IMR-90 (cell line): ENCODE measurements at regions not wholly inside any gene's neighbourhood (a gene's known extent, or its start where the extent isn't known, plus 50 kb on each side); places are given as distances from the start of the nearest gene placed in this dataset.

Experiments used
- ATAC-seq: fragments of 200-7000 bp; cut with Tn5 transposase; 2 replicates; pipeline ENCODE4 v1.9.1; 2020; ENCODE audit warnings: low read depth, mild to moderate bottlenecking, moderate library complexity
- BruUV-seq: library from RNA; stranded (reverse); fragments of 400-500 nt; replicated peaks from 2 replicates; lab custom pipeline; 2021; lab: Mats Ljungman, UMichigan
- CTCF ChIA-PET: fragments of 300-600 bp; formaldehyde crosslinking; extraction: SDS; loops from one replicate; lab custom pipeline; 2021; ENCODE audit warnings: antibody characterized with exemption; lab: Yijun Ruan, JAX
- POLR2A ChIA-PET: fragments of 300-600 bp; sonication (Branson Sonifier 250); formaldehyde crosslinking; loops from one replicate; lab custom pipeline; 2022; ENCODE audit warnings: antibody characterized with exemption; ENCODE audit not compliant: unreplicated experiment; lab: Charles Lee
- DNase-seq: peaks from one replicate; pipeline ENCODE4 v3.0.0; 2013
- H2AFZ ChIP-seq: replicated peaks from 2 replicates; pipeline ENCODE3; 2013; ENCODE audit warnings: low read length, mild to moderate bottlenecking; ENCODE audit not compliant: poor library complexity
- H2AK5ac ChIP-seq: 2 replicates; pipeline ENCODE4 v1.6.1; 2013; ENCODE audit warnings: low read depth, low read length, inconsistent platforms
- H2AK9ac ChIP-seq: replicated peaks from 2 replicates; pipeline ENCODE3; 2013; ENCODE audit warnings: mild to moderate bottlenecking, low read depth, low read length, moderate library complexity; ENCODE audit not compliant: poor library complexity
- H2BK120ac ChIP-seq: 2 replicates; pipeline ENCODE4 v1.6.1; 2013; ENCODE audit warnings: low read depth, low read length, inconsistent platforms
- H2BK15ac ChIP-seq: 3 replicates; pipeline ENCODE4 v1.6.1; 2013; ENCODE audit warnings: low read depth, low read length, inconsistent platforms
- H2BK20ac ChIP-seq: 2 replicates; pipeline ENCODE4 v1.6.1; 2013; ENCODE audit warnings: low read depth, mild to moderate bottlenecking, inconsistent platforms, low read length, moderate library complexity
- H2BK5ac ChIP-seq: 2 replicates; pipeline ENCODE4 v1.6.1; 2013; ENCODE audit warnings: mild to moderate bottlenecking, low read depth, low read length, inconsistent platforms; ENCODE audit not compliant: poor library complexity, severe bottlenecking
- H3K14ac ChIP-seq: replicated peaks from 2 replicates; pipeline ENCODE4 v1.6.1; 2013; ENCODE audit warnings: low read depth, low read length, inconsistent platforms
- H3K18ac ChIP-seq: 2 replicates; pipeline ENCODE4 v1.6.1; 2013; ENCODE audit warnings: low read depth, low read length, control low read depth
- H3K23ac ChIP-seq: 2 replicates; pipeline ENCODE4 v1.6.1; 2013; ENCODE audit warnings: low read depth, low read length, inconsistent platforms
- H3K27ac ChIP-seq: 2 replicates; pipeline ENCODE4 v1.5.1; 2013; ENCODE audit warnings: mild to moderate bottlenecking, control low read depth, low read length; ENCODE audit not compliant: insufficient read depth
- H3K27me3 ChIP-seq: 2 replicates; pipeline ENCODE4 v1.6.1; 2013; ENCODE audit warnings: low read length; ENCODE audit not compliant: control insufficient read depth, insufficient read depth
- H3K36me3 ChIP-seq: 2 replicates; pipeline ENCODE4 v1.6.1; 2013; ENCODE audit warnings: low read length, mixed read lengths; ENCODE audit not compliant: control insufficient read depth, insufficient read depth
- H3K4ac ChIP-seq: 2 replicates; pipeline ENCODE4 v1.6.1; 2013; ENCODE audit warnings: low read depth, low read length, inconsistent platforms
- H3K4me1 ChIP-seq: 2 replicates; pipeline ENCODE4 v1.6.1; 2013; ENCODE audit warnings: low read length, mixed read lengths; ENCODE audit not compliant: control insufficient read depth, insufficient read depth
- H3K4me2 ChIP-seq: 2 replicates; pipeline ENCODE4 v1.6.1; 2013; ENCODE audit warnings: low read depth, mild to moderate bottlenecking, control low read depth, low read length, moderate library complexity
- H3K4me3 ChIP-seq: 2 replicates; pipeline ENCODE4 v1.5.1; 2013; ENCODE audit warnings: low read depth, mild to moderate bottlenecking, control low read depth, low read length, moderate library complexity; ENCODE audit not compliant: insufficient read depth
- H3K56ac ChIP-seq: 2 replicates; pipeline ENCODE4 v1.6.1; 2013; ENCODE audit warnings: low read length, inconsistent platforms; ENCODE audit not compliant: insufficient read depth; ENCODE audit errors: extremely low read depth
- H3K79me1 ChIP-seq, 2 experiments: 2 replicates each; pipeline ENCODE4 v1.6.1; 2013; ENCODE audit warnings: low read length in 2 of 2, inconsistent platforms in 1 of 2, low read depth in 1 of 2
- H3K9ac ChIP-seq: 2 replicates; pipeline ENCODE4 v1.6.1; 2013; ENCODE audit warnings: low read depth, low read length, control low read depth
- H3K9me1 ChIP-seq: 2 replicates; pipeline ENCODE4 v1.6.1; 2013; ENCODE audit warnings: low read length, inconsistent platforms; ENCODE audit not compliant: insufficient read depth
- H3K9me3 ChIP-seq: 2 replicates; pipeline ENCODE4 v1.6.1; 2013; ENCODE audit warnings: low read length; ENCODE audit not compliant: control insufficient read depth, insufficient read depth
- H4K20me1 ChIP-seq: 2 replicates; pipeline ENCODE4 v1.6.1; 2013; ENCODE audit warnings: low read length, inconsistent platforms; ENCODE audit not compliant: insufficient read depth
- H4K5ac ChIP-seq: 2 replicates; pipeline ENCODE4 v1.6.1; 2013; ENCODE audit warnings: mild to moderate bottlenecking, low read depth, low read length, control low read depth
- H4K8ac ChIP-seq, 2 experiments: 2 replicates each; pipeline ENCODE4 v1.6.1; 2013; ENCODE audit warnings: low read depth in 2 of 2, low read length in 2 of 2, control low read depth in 1 of 2, inconsistent platforms in 1 of 2
- H4K91ac ChIP-seq: 2 replicates; pipeline ENCODE4 v1.6.1; 2013; ENCODE audit warnings: low read depth, low read length, inconsistent platforms; ENCODE audit not compliant: insufficient read depth
- BHLHE40 ChIP-seq: fragments of 150-350 bp; IDR thresholded peaks from 2 replicates; pipeline ENCODE4 v1.6.1; 2016; ENCODE audit warnings: mild to moderate bottlenecking, low read depth, low read length
- CEBPB ChIP-seq: IDR thresholded peaks from 2 replicates; pipeline ENCODE4 v1.6.1; 2012; ENCODE audit warnings: low read depth, low read length, improper control_type of control experiment
- CHD1 ChIP-seq: IDR thresholded peaks from 2 replicates; pipeline ENCODE4 v1.6.1; 2012; ENCODE audit warnings: low read depth, low read length, improper control_type of control experiment
- CTCF ChIP-seq: conservative IDR thresholded peaks from 2 replicates; pipeline ENCODE4 v1.5.1; 2012; ENCODE audit warnings: mild to moderate bottlenecking, low read depth, low read length, improper control_type of control experiment
- ELK1 ChIP-seq: fragments of 150-350 bp; IDR thresholded peaks from 2 replicates; pipeline ENCODE4 v1.6.1; 2016; ENCODE audit warnings: low read depth, mild to moderate bottlenecking, low read length, moderate library complexity, borderline replicate concordance
- MAFK ChIP-seq: IDR thresholded peaks from 2 replicates; pipeline ENCODE4 v1.6.1; 2012; ENCODE audit warnings: low read depth, low read length, improper control_type of control experiment
- MAZ ChIP-seq: IDR thresholded peaks from 2 replicates; pipeline ENCODE4 v1.6.1; 2012; ENCODE audit warnings: low read depth, mild to moderate bottlenecking, low read length, improper control_type of control experiment, moderate library complexity, borderline replicate concordance
- RAD21 ChIP-seq: IDR thresholded peaks from 2 replicates; pipeline ENCODE4 v1.6.1; 2012; ENCODE audit warnings: low read length, improper control_type of control experiment
- RCOR1 ChIP-seq: IDR thresholded peaks from 2 replicates; pipeline ENCODE4 v1.6.1; 2012; ENCODE audit warnings: mild to moderate bottlenecking, low read length, improper control_type of control experiment; ENCODE audit not compliant: insufficient replicate concordance
- RFX5 ChIP-seq: IDR thresholded peaks from 2 replicates; pipeline ENCODE4 v1.8.0; 2012; ENCODE audit warnings: low read depth, mild to moderate bottlenecking, low read length, moderate library complexity
- SMC3 ChIP-seq: fragments of 150-350 bp; IDR thresholded peaks from 2 replicates; pipeline ENCODE4 v1.6.1; 2016; ENCODE audit warnings: low read depth, mild to moderate bottlenecking, antibody characterized with exemption, low read length, moderate library complexity
- USF2 ChIP-seq: fragments of 150-350 bp; IDR thresholded peaks from 2 replicates; pipeline ENCODE4 v1.6.1; 2017; ENCODE audit warnings: mild to moderate bottlenecking, antibody characterized with exemption, low read length, low read depth
- dilution Hi-C: fragments of 300-500 bp; cut with HindIII; formaldehyde crosslinking; loops from one replicate; pipeline ENCODE4 v1.14.3; 2018; ENCODE audit warnings: low sequenced_read_pairs; ENCODE audit not compliant: unreplicated experiment
- in situ Hi-C: fragments of 300-500 bp; cut with MboI; formaldehyde crosslinking; loops from 3 replicates; pipeline ENCODE4 v1.14.3; 2019; ENCODE audit warnings: low sequenced_read_pairs, inconsistent platforms, mixed read lengths
- intact Hi-C: fragments of 100-400 bp; cut with micrococcal nuclease; formaldehyde crosslinking; loops from 2 replicates; pipeline ENCODE4 v1.10.0; 2022

- H4K20me1 ChIP-seq, result no peaks in the 10 kb centered on the region
- H2AK5ac ChIP-seq, result no peak overlapping the region
- H2BK20ac ChIP-seq, result no peak overlapping the region
- no peak overlapping the region for H4K8ac ChIP-seq
- H3K27me3 ChIP-seq, result no peaks in the 10 kb centered on the region
- no peak overlapping the region for H2AK9ac ChIP-seq
- in situ Hi-C loops, result no loop called here
- H3K9me3 ChIP-seq, result no peaks in the 10 kb centered on the region; the same call in 1 of the 2 replicates
- no peaks in the 10 kb centered on the region for H3K9me1 ChIP-seq
- no peak overlapping the region for H3K4ac ChIP-seq
- ATAC-seq, result no peak
- no peak for DNase-seq
- intact Hi-C loops, result no loop called here
- H2BK5ac ChIP-seq, result no peak overlapping the region
- H3K4me1 ChIP-seq, result no peaks in the 10 kb centered on the region
- H2BK15ac ChIP-seq, result no peak overlapping the region
- H3K56ac ChIP-seq, result no peak overlapping the region
- no peak overlapping the region for H4K91ac ChIP-seq
- ChIA-PET POLR2A (no interaction called here), CTCF (no interaction called here)
- no peak overlapping the region for H3K14ac ChIP-seq
- no TSS peak for BruUV-seq
- no peak overlapping the region for H3K23ac ChIP-seq
- H3K4me2 ChIP-seq, result no peak overlapping the region
- H4K5ac ChIP-seq, result no peak overlapping the region
- H3K79me1 ChIP-seq, result no peaks in the 10 kb centered on the region
- no peaks in the 10 kb centered on the region for H3K36me3 ChIP-seq
- no peak overlapping the region for H3K27ac ChIP-seq
- H3K9ac ChIP-seq, result no peak overlapping the region
- dilution Hi-C loops, result no loop called here
- H3K18ac ChIP-seq, result no peak overlapping the region
- TF ChIP-seq CHD1, result no peak
- TF ChIP-seq CTCF, result no peak
- TF ChIP-seq ELK1, result no peak
- TF ChIP-seq RCOR1, result no peak
- TF ChIP-seq CEBPB, result no peak
- TF ChIP-seq BHLHE40, result no peak
- no peak for TF ChIP-seq RAD21
- no peak for TF ChIP-seq RFX5
- TF ChIP-seq MAZ, result no peak
- no peak for TF ChIP-seq USF2
- no peak for TF ChIP-seq SMC3
- no peak for TF ChIP-seq MAFK
- H2BK120ac ChIP-seq, result no peak overlapping the region
- H2AFZ ChIP-seq, result no peak overlapping the region
- no peak overlapping the region for H3K4me3 ChIP-seq
Measured at GRCh38 chr1:187977298-187977697, 1148.5 kb downstream of the PLA2G4A start.
